OCI-LY1 (cell line): ENCODE measurements at regions not wholly inside any gene's neighbourhood (a gene's known extent, or its start where the extent isn't known, plus 50 kb on each side); places are given as distances from the start of the nearest gene placed in this dataset.

Experiments used
- H2AFZ ChIP-seq: fragments of 200-600 bp; sonication (generic), shearing (Covaris generic); 2 replicates; pipeline ENCODE4 v1.6.0; 2014; ENCODE audit warnings: antibody characterized with exemption, mild to moderate bottlenecking, low read length
- H3F3A ChIP-seq: fragments of 200-600 bp; sonication (generic), shearing (Covaris generic); 2 replicates; pipeline ENCODE4 v1.6.0; 2014; ENCODE audit warnings: mild to moderate bottlenecking, antibody characterized with exemption, low read length, moderate library complexity; ENCODE audit not compliant: insufficient read depth
- H3K27ac ChIP-seq: fragments of 200-600 bp; sonication (generic); 2 replicates; pipeline ENCODE4 v1.5.1; 2014; ENCODE audit warnings: low read length, mixed run types, mild to moderate bottlenecking, low read depth; ENCODE audit not compliant: poor library complexity, severe bottlenecking
- H3K27me3 ChIP-seq: fragments of 200-600 bp; sonication (generic); 2 replicates; pipeline ENCODE4 v1.6.0; 2014; ENCODE audit warnings: antibody characterized with exemption, mild to moderate bottlenecking, low read length, moderate library complexity; ENCODE audit not compliant: insufficient read depth
- H3K36me3 ChIP-seq: fragments of 200-600 bp; sonication (generic); 2 replicates; pipeline ENCODE4 v1.6.1; 2014; ENCODE audit warnings: mild to moderate bottlenecking, antibody characterized with exemption, low read length, moderate library complexity, mixed read lengths; ENCODE audit not compliant: insufficient read depth
- H3K4me1 ChIP-seq: fragments of 200-600 bp; sonication (generic); 2 replicates; pipeline ENCODE4 v1.5.1; 2014; ENCODE audit warnings: mild to moderate bottlenecking, low read length, moderate library complexity; ENCODE audit not compliant: insufficient read depth, severe bottlenecking
- H3K4me2 ChIP-seq: fragments of 200-600 bp; sonication (generic), shearing (Covaris generic); 2 replicates; pipeline ENCODE4 v1.6.1; 2014; ENCODE audit warnings: low read length
- H3K4me3 ChIP-seq: fragments of 200-600 bp; sonication (generic); 2 replicates; pipeline ENCODE4 v1.5.1; 2014; ENCODE audit warnings: low read length, low read depth, mild to moderate bottlenecking, mixed read lengths; ENCODE audit not compliant: poor library complexity, severe bottlenecking
- H3K79me2 ChIP-seq: fragments of 200-600 bp; shearing (Covaris generic); 2 replicates; pipeline ENCODE4 v1.6.1; 2016; ENCODE audit warnings: mixed run types, low read length, mixed read lengths; ENCODE audit not compliant: insufficient read depth
- H3K9ac ChIP-seq: fragments of 200-600 bp; sonication (generic), shearing (Covaris generic); 2 replicates; pipeline ENCODE4 v1.6.1; 2014; ENCODE audit warnings: mild to moderate bottlenecking, low read length, mixed read lengths
- H3K9me2 ChIP-seq: fragments of 200-600 bp; sonication (generic), shearing (Covaris generic); 2 replicates; pipeline ENCODE4 v1.6.1; 2014; ENCODE audit warnings: low read depth, mild to moderate bottlenecking, low read length, mixed read lengths
- H3K9me3 ChIP-seq: fragments of 200-600 bp; shearing (Covaris generic); 2 replicates; pipeline ENCODE4 v1.6.1; 2014; ENCODE audit warnings: low read length, mixed read lengths
- H4K20me1 ChIP-seq: fragments of 200-600 bp; sonication (generic), shearing (Covaris generic); 2 replicates; pipeline ENCODE4 v1.6.0; 2016; ENCODE audit warnings: mild to moderate bottlenecking, low read length; ENCODE audit not compliant: insufficient read depth
- CTCF ChIP-seq: fragments of 200-600 bp; sonication (generic), shearing (Covaris generic); IDR thresholded peaks from 2 replicates; pipeline ENCODE4 v1.5.1; 2017; ENCODE audit warnings: mild to moderate bottlenecking, antibody characterized with exemption, low read length, moderate library complexity, mixed read lengths
- EZH2 ChIP-seq: fragments of 200-600 bp; sonication (generic), shearing (Covaris generic); IDR thresholded peaks from 2 replicates; pipeline ENCODE4 v1.8.0; 2017; ENCODE audit warnings: borderline replicate concordance, mixed run types, mild to moderate bottlenecking, antibody characterized with exemption, low read length, moderate library complexity, mixed read lengths

- no peak overlapping the region for H3K27ac ChIP-seq
Observed at GRCh38 chr18:27577265-27577664, 392.2 kb upstream of the CHST9 start.

GRCh38 chr18:27567434-27567833 is 382.3 kb upstream of the CHST9 start:
- Histone ChIP-seq H3K9me3 (no peaks in the 10 kb centered on the region), H2AFZ (no peak overlapping the region), H4K20me1 (no peaks in the 10 kb centered on the region), H3K79me2 (no peaks in the 10 kb centered on the region), H3K9ac (no peak overlapping the region), H3K4me3 (no peak overlapping the region), H3K36me3 (no peaks in the 10 kb centered on the region), H3K4me1 (no peaks in the 10 kb centered on the region), H3F3A (no peaks in the 10 kb centered on the region), H3K27me3 (no peaks in the 10 kb centered on the region), H3K4me2 (no peak overlapping the region), H3K9me2 (no peaks in the 10 kb centered on the region), H3K27ac (no peak overlapping the region)
- TF ChIP-seq EZH2 (no peak), CTCF (no peak)

More at GRCh38 chr18:27577265-27577664, 392.2 kb upstream of the CHST9 start:
- Histone ChIP-seq H3K36me3 (no peaks in the 10 kb centered on the region), H3K9me3 (no peaks in the 10 kb centered on the region), H3F3A (no peaks in the 10 kb centered on the region), H3K4me1 (no peaks in the 10 kb centered on the region), H4K20me1 (no peaks in the 10 kb centered on the region), H3K27me3 (no peaks in the 10 kb centered on the region), H3K9me2 (no peaks in the 10 kb centered on the region), H3K4me3 (no peak overlapping the region), H3K4me2 (no peak overlapping the region), H3K79me2 (no peaks in the 10 kb centered on the region), H2AFZ (no peak overlapping the region), H3K9ac (no peak overlapping the region)
- TF ChIP-seq CTCF (no peak), EZH2 (no peak)

GRCh38 chr18:27564066-27564465 is 379.0 kb upstream of the CHST9 start:
- Histone ChIP-seq H3K9me3 (no peaks in the 10 kb centered on the region), H3F3A (no peaks in the 10 kb centered on the region), H3K36me3 (no peaks in the 10 kb centered on the region), H4K20me1 (no peaks in the 10 kb centered on the region), H3K9me2 (no peaks in the 10 kb centered on the region), H3K4me2 (no peak overlapping the region), H3K4me3 (no peak overlapping the region), H3K79me2 (no peaks in the 10 kb centered on the region), H2AFZ (no peak overlapping the region), H3K27ac (no peak overlapping the region), H3K4me1 (no peaks in the 10 kb centered on the region), H3K27me3 (no peaks in the 10 kb centered on the region), H3K9ac (no peak overlapping the region)
- TF ChIP-seq EZH2 (no peak), CTCF (no peak)
